ENCODE measurements at regions not wholly inside any gene's neighbourhood (a gene's known extent, or its start where the extent isn't known, plus 50 kb on each side); places are given as distances from the start of the nearest gene placed in this dataset.
A peak's percentile ranks its signal among the peaks of the same experiment; 100 is the strongest.

- no peak overlapping the region for H3K27ac Mint-ChIP-seq
- no peaks in the 10 kb centered on the region for H3K36me3 Mint-ChIP-seq (ENCODE audit: low read depth)
- no peak for DNase-seq
- H3K4me1 Mint-ChIP-seq (ENCODE audit: low read depth): no peaks in the 10 kb centered on the region
- no peak for TF ChIP-seq CTCF (IDR thresholded peaks at IDR 0.05)
- H3K4me3 Mint-ChIP-seq: no peak overlapping the region
- H3K9me3 Mint-ChIP-seq: no peaks in the 10 kb centered on the region
- H3K27me3 Mint-ChIP-seq (ENCODE audit: insufficient read depth): peaks cover 3% of the 10 kb centered on the region; the same call in 1 of the 2 replicates
Measured at GRCh38 chr4:107404591-107405300, 315.3 kb downstream of the PAPSS1 start.

- Mint-ChIP-seq H3K27ac (no peak overlapping the region), H3K4me3 (no peak overlapping the region), H3K27me3 (ENCODE audit: insufficient read depth) (no peaks in the 10 kb centered on the region; the same call in 1 of the 2 replicates), H3K9me3 (no peaks in the 10 kb centered on the region), H3K36me3 (ENCODE audit: low read depth) (no peaks in the 10 kb centered on the region), H3K4me1 (ENCODE audit: low read depth) (no peaks in the 10 kb centered on the region)
- no peak for DNase-seq
- no peak for TF ChIP-seq CTCF (IDR thresholded peaks at IDR 0.05)
Measured at GRCh38 chr4:107402291-107402690, 317.7 kb downstream of the PAPSS1 start.

GRCh38 chr4:107392951-107393350 lies 327.1 kb downstream of the PAPSS1 start:
- TF ChIP-seq CTCF (IDR thresholded peaks at IDR 0.05): no peak
- peaks cover 17% of the 10 kb centered on the region for H3K4me1 Mint-ChIP-seq (ENCODE audit: low read depth)
- no peaks in the 10 kb centered on the region for H3K9me3 Mint-ChIP-seq
- peak overlapping the region; percentile 55 for H3K27ac Mint-ChIP-seq
- H3K36me3 Mint-ChIP-seq (ENCODE audit: low read depth): no peaks in the 10 kb centered on the region
- H3K4me3 Mint-ChIP-seq: peak overlapping the region; percentile 76
- H3K27me3 Mint-ChIP-seq (ENCODE audit: insufficient read depth): peaks cover 3% of the 10 kb centered on the region
- peak; percentile 34 for DNase-seq

GRCh38 chr4:107392380-107392779 lies 327.7 kb downstream of the PAPSS1 start:
- H3K27ac Mint-ChIP-seq: no peak overlapping the region
- TF ChIP-seq CTCF (IDR thresholded peaks at IDR 0.05): no peak
- peaks cover 3% of the 10 kb centered on the region for H3K27me3 Mint-ChIP-seq (ENCODE audit: insufficient read depth)
- H3K4me1 Mint-ChIP-seq (ENCODE audit: low read depth): peaks cover 17% of the 10 kb centered on the region
- no peaks in the 10 kb centered on the region for H3K36me3 Mint-ChIP-seq (ENCODE audit: low read depth)
- peak overlapping the region; percentile 76 for H3K4me3 Mint-ChIP-seq
- no peak for DNase-seq
- H3K9me3 Mint-ChIP-seq: no peaks in the 10 kb centered on the region

- DNase-seq: no peak
- no peak for TF ChIP-seq CTCF (IDR thresholded peaks at IDR 0.05)
- Mint-ChIP-seq H3K27me3 (ENCODE audit: insufficient read depth) (peaks cover 3% of the 10 kb centered on the region), H3K27ac (no peak overlapping the region), H3K9me3 (no peaks in the 10 kb centered on the region), H3K4me3 (no peak overlapping the region), H3K4me1 (ENCODE audit: low read depth) (peaks cover 17% of the 10 kb centered on the region), H3K36me3 (ENCODE audit: low read depth) (no peaks in the 10 kb centered on the region)
Measured at GRCh38 chr4:107391630-107392028, 328.4 kb downstream of the PAPSS1 start.
